ENCODE measurements at regions not wholly inside any gene's neighbourhood (a gene's known extent, or its start where the extent isn't known, plus 50 kb on each side); places are given as distances from the start of the nearest gene placed in this dataset.

DNA sequence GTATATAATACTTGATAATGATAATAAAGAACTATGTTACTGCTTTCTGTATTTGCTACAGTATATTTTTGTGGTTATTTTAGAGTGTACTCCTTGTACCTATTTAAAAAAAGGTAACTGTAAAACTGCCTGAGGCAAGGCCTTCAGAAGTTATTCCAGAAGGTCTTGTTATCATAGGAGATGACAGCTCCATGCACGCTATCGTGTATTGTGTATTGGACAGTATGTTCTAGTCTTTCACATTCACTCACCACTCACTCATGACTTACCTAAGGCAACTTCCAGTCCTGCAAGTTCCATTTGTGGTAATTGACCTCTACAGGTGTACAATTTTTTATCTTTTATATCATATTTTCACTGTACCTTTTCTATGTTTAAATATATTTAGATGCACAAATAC lies 100.7 kb downstream of the ARL4A start:
- no peak for DNase-seq (ENCODE audit: low read depth, low spot score)
- in situ Hi-C loops (cut with HindIII; ENCODE audit: low sequenced_read_pairs): no loop called here
- no peak overlapping the region for H3K4me3 ChIP-seq (ENCODE audit: low read depth, low read length)
- TF ChIP-seq, protein P1, sequence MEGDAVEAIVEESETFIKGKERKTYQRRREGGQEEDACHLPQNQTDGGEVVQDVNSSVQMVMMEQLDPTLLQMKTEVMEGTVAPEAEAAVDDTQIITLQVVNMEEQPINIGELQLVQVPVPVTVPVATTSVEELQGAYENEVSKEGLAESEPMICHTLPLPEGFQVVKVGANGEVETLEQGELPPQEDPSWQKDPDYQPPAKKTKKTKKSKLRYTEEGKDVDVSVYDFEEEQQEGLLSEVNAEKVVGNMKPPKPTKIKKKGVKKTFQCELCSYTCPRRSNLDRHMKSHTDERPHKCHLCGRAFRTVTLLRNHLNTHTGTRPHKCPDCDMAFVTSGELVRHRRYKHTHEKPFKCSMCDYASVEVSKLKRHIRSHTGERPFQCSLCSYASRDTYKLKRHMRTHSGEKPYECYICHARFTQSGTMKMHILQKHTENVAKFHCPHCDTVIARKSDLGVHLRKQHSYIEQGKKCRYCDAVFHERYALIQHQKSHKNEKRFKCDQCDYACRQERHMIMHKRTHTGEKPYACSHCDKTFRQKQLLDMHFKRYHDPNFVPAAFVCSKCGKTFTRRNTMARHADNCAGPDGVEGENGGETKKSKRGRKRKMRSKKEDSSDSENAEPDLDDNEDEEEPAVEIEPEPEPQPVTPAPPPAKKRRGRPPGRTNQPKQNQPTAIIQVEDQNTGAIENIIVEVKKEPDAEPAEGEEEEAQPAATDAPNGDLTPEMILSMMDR (IDR thresholded peaks at IDR 0.05; ENCODE audit: low read depth, low read length): no peak

DNA sequence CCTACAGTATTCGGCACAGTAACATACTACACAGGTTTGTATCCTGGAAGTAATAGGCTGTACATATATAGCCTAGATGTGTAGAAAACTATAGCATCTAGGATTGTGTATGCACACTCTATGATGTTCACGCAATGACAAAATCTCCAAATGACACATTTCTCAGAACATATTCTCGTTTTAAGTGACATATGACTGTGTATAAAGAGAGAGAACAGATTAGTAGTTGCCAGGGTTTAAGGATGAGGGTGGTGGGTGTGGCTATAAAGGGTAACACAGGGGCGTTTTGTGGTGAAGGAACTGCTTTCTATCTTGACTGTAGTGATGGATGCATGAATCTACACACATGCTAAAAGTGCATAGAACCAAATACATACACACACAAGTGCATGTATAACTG lies 101.2 kb downstream of the ARL4A start:
- in situ Hi-C loops (cut with HindIII; ENCODE audit: low sequenced_read_pairs): no loop called here
- H3K4me3 ChIP-seq (ENCODE audit: low read depth, low read length): no peak overlapping the region

DNA sequence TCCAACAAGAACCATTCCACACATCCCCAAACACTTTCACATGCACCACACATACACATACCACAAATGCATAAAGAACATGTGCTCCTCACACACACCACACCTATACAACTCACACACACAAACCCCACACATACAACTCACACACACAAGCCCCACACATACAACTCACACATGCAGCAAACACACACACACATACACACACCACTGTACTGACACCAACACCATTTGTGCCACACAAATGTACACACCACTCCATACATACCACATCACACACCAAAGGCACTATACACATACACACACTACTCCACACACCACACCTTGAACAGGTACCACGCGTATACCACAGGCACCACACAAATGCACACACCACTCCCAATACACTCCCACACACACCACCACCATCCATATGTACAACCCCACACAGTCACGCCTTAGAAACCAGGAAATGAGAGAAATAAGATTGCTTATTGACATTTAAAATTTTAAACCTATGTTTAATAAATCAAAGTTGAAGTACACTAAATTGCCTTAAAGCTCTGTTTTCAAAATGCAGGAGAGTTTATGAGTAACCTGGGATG lies 107.4 kb downstream of the ARL4A start:
- in situ Hi-C loops (cut with HindIII; ENCODE audit: low sequenced_read_pairs): no loop called here
- no peak for DNase-seq (ENCODE audit: low read depth, low spot score)
- no peak overlapping the region for H3K4me3 ChIP-seq (ENCODE audit: low read depth, low read length)
- TF ChIP-seq, protein P1 (IDR thresholded peaks at IDR 0.05; ENCODE audit: low read depth, low read length): no peak

More for the DNA sequence above, 101.2 kb downstream of the ARL4A start:
- TF ChIP-seq, protein P1 (IDR thresholded peaks at IDR 0.05; ENCODE audit: low read depth, low read length): no peak
- no peak for DNase-seq (ENCODE audit: low read depth, low spot score)

DNA sequence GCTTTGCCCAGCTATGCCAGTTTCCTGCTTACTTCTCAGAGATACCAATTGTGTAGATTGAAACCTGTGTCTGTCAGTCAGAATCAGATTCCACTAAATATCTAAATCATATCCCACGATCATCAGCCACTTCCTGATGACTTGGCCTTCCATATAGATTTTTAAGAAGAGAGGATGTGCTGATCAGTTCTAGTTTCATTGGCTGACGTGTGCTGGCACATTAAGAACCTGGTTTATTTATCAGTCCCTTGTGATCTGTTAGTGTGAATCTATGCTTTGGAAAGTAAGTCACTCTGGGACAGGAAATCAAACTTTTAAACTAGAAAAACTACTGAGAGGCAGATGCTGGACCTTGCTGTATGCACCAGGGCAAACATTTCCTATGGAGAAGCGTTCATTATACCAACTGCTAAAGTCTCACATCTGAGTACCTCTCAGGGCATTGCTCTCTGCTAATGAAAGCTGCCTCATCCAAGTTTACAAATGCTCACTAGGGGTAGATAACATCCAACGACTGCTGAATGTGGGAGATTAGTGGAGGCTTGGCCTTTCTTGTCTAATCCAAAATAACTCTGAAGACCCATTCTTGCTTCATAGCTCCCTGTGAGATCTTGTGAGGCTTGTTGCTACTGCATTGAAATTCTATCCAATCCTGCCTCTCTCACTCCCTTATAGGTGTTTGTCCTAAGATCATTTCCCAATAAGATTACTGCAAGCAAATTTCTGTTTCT lies 109.1 kb downstream of the ARL4A start:
- in situ Hi-C loops (cut with HindIII; ENCODE audit: low sequenced_read_pairs): no loop called here
- no peak for DNase-seq (ENCODE audit: low read depth, low spot score)

DNA sequence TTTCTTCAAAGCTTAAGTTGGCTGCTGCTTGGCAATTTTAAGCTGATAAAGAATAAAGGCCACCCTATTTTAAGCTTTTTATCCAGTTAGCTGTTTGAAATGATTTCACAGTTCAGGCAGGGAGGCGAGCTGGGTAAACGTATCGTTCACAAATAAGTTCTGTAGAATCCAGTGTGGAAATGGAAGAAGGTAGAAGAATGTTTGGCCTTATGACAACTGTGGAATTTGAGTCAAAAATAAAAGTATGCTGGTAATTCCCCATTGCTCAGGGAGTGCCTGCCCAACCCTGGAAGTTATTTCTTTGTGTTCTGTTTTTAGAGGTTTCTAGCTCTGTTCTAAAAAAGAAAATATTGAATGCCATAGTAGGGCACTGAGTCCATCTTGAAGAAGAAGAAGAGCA lies 113.1 kb downstream of the ARL4A start:
- no peak for DNase-seq (ENCODE audit: low read depth, low spot score)
- H3K4me3 ChIP-seq (ENCODE audit: low read depth, low read length): no peak overlapping the region
- TF ChIP-seq, protein P1 (IDR thresholded peaks at IDR 0.05; ENCODE audit: low read depth, low read length): no peak
- in situ Hi-C loops (cut with HindIII; ENCODE audit: low sequenced_read_pairs): no loop called here

More for the DNA sequence above, 109.1 kb downstream of the ARL4A start:
- TF ChIP-seq, protein P1 (IDR thresholded peaks at IDR 0.05; ENCODE audit: low read depth, low read length): no peak
- H3K4me3 ChIP-seq (ENCODE audit: low read depth, low read length): no peak overlapping the region

DNA sequence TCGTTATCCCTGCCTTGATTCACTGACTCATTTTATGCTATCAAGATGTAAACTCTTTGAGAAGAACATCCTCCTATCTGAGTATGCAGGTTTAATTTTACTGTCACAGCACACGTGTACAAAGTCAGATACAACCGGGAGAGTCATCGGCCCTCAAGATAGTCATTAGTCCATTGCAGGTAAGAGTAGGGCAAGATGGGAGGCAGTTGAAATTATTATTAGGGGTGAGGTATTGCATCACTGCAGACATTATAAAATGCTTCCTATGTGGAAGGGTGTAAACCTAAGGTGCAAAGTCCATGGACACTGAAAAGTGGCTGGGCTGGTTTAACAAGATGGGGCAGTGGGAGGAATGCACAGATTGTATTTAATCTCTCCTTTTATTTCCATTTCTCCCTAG lies 113.7 kb downstream of the ARL4A start:
- in situ Hi-C loops (cut with HindIII; ENCODE audit: low sequenced_read_pairs): no loop called here
- no peak for DNase-seq (ENCODE audit: low read depth, low spot score)
- H3K4me3 ChIP-seq (ENCODE audit: low read depth, low read length): no peak overlapping the region
- TF ChIP-seq, protein P1 (IDR thresholded peaks at IDR 0.05; ENCODE audit: low read depth, low read length): no peak
